ENCODE measurements at regions not wholly inside any gene's neighbourhood (a gene's known extent, or its start where the extent isn't known, plus 50 kb on each side); places are given as distances from the start of the nearest gene placed in this dataset.

DNA sequence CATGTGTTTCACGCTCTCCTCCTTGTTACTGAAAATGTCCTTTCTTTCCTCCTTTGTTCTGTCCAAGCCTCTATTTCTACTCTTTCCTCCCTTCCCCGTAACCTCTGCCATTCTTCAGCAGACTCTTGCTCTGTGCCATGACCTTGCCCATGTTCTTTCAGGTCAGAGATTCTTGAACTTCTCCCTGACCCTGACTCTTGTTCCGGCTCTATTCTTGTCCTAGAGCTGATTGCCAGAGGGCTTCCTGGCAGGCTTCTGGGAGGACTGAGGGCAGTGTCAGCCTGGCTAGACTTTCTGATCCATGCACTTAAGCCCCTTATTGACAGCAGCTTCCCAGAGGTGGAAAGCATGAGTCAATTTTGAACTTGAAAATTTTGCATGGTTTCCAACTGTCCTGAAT is 174.2 kb downstream of the TMEM161B start:
- TF ChIP-seq EP300 (IDR thresholded peaks at IDR 0.05): no peak
- no peak for TF ChIP-seq POLR2A (IDR thresholded peaks at IDR 0.05)

All from tibial nerve (tissue), 3 donors.